ENCODE measurements at regions not wholly inside any gene's neighbourhood (a gene's known extent, or its start where the extent isn't known, plus 50 kb on each side); places are given as distances from the start of the nearest gene placed in this dataset.

DNA sequence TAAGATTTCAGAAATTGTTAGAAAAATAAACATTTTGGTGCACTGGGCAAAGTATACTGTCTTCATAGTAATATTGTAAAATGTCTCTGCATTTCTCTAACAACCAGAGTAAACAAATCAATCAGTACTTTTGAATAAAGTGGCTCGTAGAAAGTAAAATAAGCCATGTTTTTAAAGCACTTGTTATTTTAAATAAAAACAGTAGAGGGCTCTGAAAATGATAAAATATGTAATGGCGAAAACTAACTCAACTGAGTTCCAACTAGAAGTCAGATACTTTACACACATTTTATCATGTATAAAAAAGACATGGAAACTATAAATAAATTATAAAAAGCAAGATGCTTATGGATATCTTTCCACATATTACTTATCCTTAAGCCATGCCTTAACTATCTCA, 1134.4 kb downstream of the PDHA2 start:
- H3K27me3 ChIP-seq = no peaks in the 10 kb centered on the region
- TF ChIP-seq CTCF (IDR thresholded peaks at IDR 0.05) = no peak
- no peak for TF ChIP-seq POLR2A (IDR thresholded peaks at IDR 0.05)
- intact Hi-C loops (cut with DNase I; ENCODE audit: low total_unique reads) = no loop called here
- no peaks in the 10 kb centered on the region for H3K4me1 ChIP-seq
- no peak overlapping the region for H3K27ac ChIP-seq
- no peak overlapping the region for H3K4me3 ChIP-seq
- DNase-seq = no peak
- no peaks in the 10 kb centered on the region for H3K9me3 ChIP-seq
- no peaks in the 10 kb centered on the region for H3K36me3 ChIP-seq

GRCh38 chr4:96983830-96984229, 1143.9 kb downstream of the PDHA2 start:
- Histone ChIP-seq H3K4me1 (no peaks in the 10 kb centered on the region), H3K27ac (no peak overlapping the region), H3K9me3 (no peaks in the 10 kb centered on the region), H3K4me3 (no peak overlapping the region), H3K36me3 (no peaks in the 10 kb centered on the region), H3K27me3 (no peaks in the 10 kb centered on the region)
- intact Hi-C loops (cut with DNase I; ENCODE audit: low total_unique reads) = no loop called here
- DNase-seq = no peak
- TF ChIP-seq POLR2A (IDR thresholded peaks at IDR 0.05) (no peak), CTCF (IDR thresholded peaks at IDR 0.05) (no peak)

DNA sequence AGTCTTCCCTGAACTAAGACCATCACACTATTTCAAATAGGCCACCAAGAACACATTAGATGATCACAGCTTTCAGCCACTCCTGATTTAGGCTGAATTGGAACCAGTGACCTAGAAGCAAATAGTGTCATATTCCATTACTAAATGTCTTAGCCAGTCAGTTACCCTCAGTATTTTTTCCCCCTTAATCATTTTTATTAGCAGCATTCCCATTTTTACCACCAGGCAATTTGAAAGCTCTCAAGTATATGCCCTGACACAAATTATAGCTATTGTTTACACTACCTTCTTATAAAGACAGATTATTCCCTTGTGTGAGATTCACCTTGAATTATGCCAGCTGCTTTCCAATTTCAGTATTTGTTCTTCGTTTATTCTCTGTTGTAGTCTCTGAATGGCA, 1146.9 kb downstream of the PDHA2 start:
- H3K36me3 ChIP-seq = no peaks in the 10 kb centered on the region
- intact Hi-C loops (cut with DNase I; ENCODE audit: low total_unique reads) = no loop called here
- DNase-seq = no peak
- H3K4me3 ChIP-seq = no peak overlapping the region
- TF ChIP-seq CTCF (IDR thresholded peaks at IDR 0.05) = no peak
- no peak for TF ChIP-seq POLR2A (IDR thresholded peaks at IDR 0.05)
- H3K9me3 ChIP-seq = no peaks in the 10 kb centered on the region
- H3K4me1 ChIP-seq = no peaks in the 10 kb centered on the region
- no peaks in the 10 kb centered on the region for H3K27me3 ChIP-seq
- H3K27ac ChIP-seq = no peak overlapping the region

DNA sequence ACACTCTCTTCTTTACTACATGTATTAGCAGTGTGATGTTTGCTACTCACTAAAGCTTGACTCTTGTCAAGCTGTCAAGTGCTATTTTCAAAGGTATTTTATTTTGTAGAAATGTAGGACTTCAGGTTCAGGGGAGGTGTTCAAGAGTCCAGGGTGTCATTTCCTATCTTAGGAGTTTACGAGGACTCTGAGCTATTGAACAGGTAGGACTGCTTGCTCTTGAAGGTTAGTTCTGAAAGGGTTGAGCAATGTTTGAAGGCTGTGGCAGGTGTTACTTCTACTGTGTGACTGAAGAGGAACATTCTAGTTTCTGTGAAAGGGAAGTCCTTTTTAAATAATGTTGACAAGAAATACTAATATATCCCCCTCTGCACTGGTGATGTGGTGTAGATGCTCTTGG, 1151.2 kb downstream of the PDHA2 start:
- TF ChIP-seq POLR2A (IDR thresholded peaks at IDR 0.05) (no peak), CTCF (IDR thresholded peaks at IDR 0.05) (no peak)
- intact Hi-C loops (cut with DNase I; ENCODE audit: low total_unique reads) = no loop called here
- H3K27me3 ChIP-seq = no peaks in the 10 kb centered on the region

GRCh38 chr4:96992443-96992842, 1150.8 kb downstream of the STPG2 start:
- H3K4me3 ChIP-seq = no peak overlapping the region
- no peak overlapping the region for H3K27ac ChIP-seq
- no peaks in the 10 kb centered on the region for H3K9me3 ChIP-seq
- H3K36me3 ChIP-seq = no peaks in the 10 kb centered on the region
- DNase-seq = no peak
- TF ChIP-seq CTCF (IDR thresholded peaks at IDR 0.05) (no peak), POLR2A (IDR thresholded peaks at IDR 0.05) (no peak)
- H3K27me3 ChIP-seq = no peaks in the 10 kb centered on the region
- intact Hi-C loops (cut with DNase I; ENCODE audit: low total_unique reads) = no loop called here
- H3K4me1 ChIP-seq = no peaks in the 10 kb centered on the region

More for the DNA sequence above, 1151.2 kb downstream of the PDHA2 start:
- no peaks in the 10 kb centered on the region for H3K36me3 ChIP-seq
- no peak for DNase-seq
- no peaks in the 10 kb centered on the region for H3K9me3 ChIP-seq
- H3K4me3 ChIP-seq = no peak overlapping the region
- H3K4me1 ChIP-seq = no peaks in the 10 kb centered on the region
- H3K27ac ChIP-seq = no peak overlapping the region
